SK-N-SH (cell line): ENCODE measurements at regions not wholly inside any gene's neighbourhood (a gene's known extent, or its start where the extent isn't known, plus 50 kb on each side); places are given as distances from the start of the nearest gene placed in this dataset.

Source experiments
- CTCF ChIA-PET: fragments of 300-600, 350-600 bp; formaldehyde crosslinking; extraction: SDS; loops from one replicate; lab custom pipeline; 2021; lab: Yijun Ruan, JAX
- POLR2A ChIA-PET: fragments of 350-600 bp; sonication (Branson Sonifier 250); formaldehyde crosslinking; extraction: SDS; loops from one replicate; lab custom pipeline; 2020; ENCODE audit warnings: antibody characterized with exemption, inconsistent platforms; lab: Yijun Ruan, JAX
- DNase-seq: peaks from one replicate; pipeline ENCODE4 v3.0.0; 2012
- H2AFZ ChIP-seq: fragments of 200-600 bp; sonication (generic); 2 replicates; pipeline ENCODE4 v1.8.1; 2016; ENCODE audit warnings: antibody characterized with exemption, mild to moderate bottlenecking, low read depth
- H3F3A ChIP-seq: fragments of 200-600 bp; sonication (generic); replicated peaks from 2 replicates; pipeline ENCODE3; 2016; ENCODE audit warnings: antibody characterized with exemption, mild to moderate bottlenecking; ENCODE audit not compliant: insufficient read depth
- H3K27ac ChIP-seq, 2 experiments: fragments of 200-500 bp in 1 of 2; fragments of 200-600 bp in 1 of 2; sonication (Bioruptor generic) in 1 of 2; sonication (generic), shearing (Covaris generic) in 1 of 2; 2 replicates each; pipeline versions ENCODE4 v1.5.1 to v1.6.1; 2014 to 2016; ENCODE audit warnings: low read depth in 2 of 2, inconsistent platforms in 1 of 2, low read length in 1 of 2, mild to moderate bottlenecking in 1 of 2, mixed read lengths in 1 of 2
- H3K27me3 ChIP-seq: fragments of 200-600 bp; sonication (generic), shearing (Covaris generic); 2 replicates; pipeline ENCODE4 v1.6.1; 2016; ENCODE audit warnings: mixed run types; ENCODE audit not compliant: insufficient read depth
- H3K36me3 ChIP-seq, 2 experiments: fragments of 200-500 bp in 1 of 2; fragments of 200-600 bp in 1 of 2; sonication (Bioruptor generic) in 1 of 2; sonication (generic) in 1 of 2; replicated peaks in 1 of 2; 2 replicates each; pipeline versions ENCODE3 to v1.5.1; 2014 to 2016; ENCODE audit warnings: low read length in 1 of 2, mild to moderate bottlenecking in 1 of 2; ENCODE audit not compliant: insufficient read depth in 2 of 2, control insufficient read depth in 1 of 2
- H3K4me1 ChIP-seq, 2 experiments: fragments of 200-500 bp in 1 of 2; fragments of 200-600 bp in 1 of 2; sonication (Bioruptor generic) in 1 of 2; sonication (generic), shearing (Covaris generic) in 1 of 2; 2 replicates each; pipeline versions ENCODE4 v1.5.1 to v1.6.1; 2014 to 2016; ENCODE audit warnings: low read depth in 1 of 2, low read length in 1 of 2, mixed run types in 1 of 2; ENCODE audit not compliant: insufficient read depth in 2 of 2, control insufficient read depth in 1 of 2
- H3K4me2 ChIP-seq: fragments of 200-600 bp; sonication (generic), shearing (Covaris generic); 2 replicates; pipeline ENCODE4 v1.6.1; 2017; ENCODE audit warnings: mixed run types
- H3K4me3 ChIP-seq, 2 experiments: fragments of 200-500 bp in 1 of 2; fragments of 200-600 bp in 1 of 2; sonication (Bioruptor generic) in 1 of 2; sonication (generic), shearing (Covaris generic) in 1 of 2; 2 replicates each; pipeline versions ENCODE4 v1.5.1 to v1.8.1; 2014 to 2016; ENCODE audit warnings: low read depth in 2 of 2, inconsistent platforms in 1 of 2, low read length in 1 of 2, mild to moderate bottlenecking in 1 of 2, mixed read lengths in 1 of 2, moderate library complexity in 1 of 2
- H3K79me2 ChIP-seq: fragments of 200-600 bp; sonication (generic); 2 replicates; pipeline ENCODE4 v1.8.1; 2017; ENCODE audit warnings: mild to moderate bottlenecking; ENCODE audit not compliant: insufficient read depth
- H3K9ac ChIP-seq: fragments of 200-600 bp; sonication (generic); 2 replicates; pipeline ENCODE4 v1.6.1; 2017; ENCODE audit warnings: mixed run types
- H3K9me2 ChIP-seq: fragments of 200-600 bp; sonication (generic); 2 replicates; pipeline ENCODE4 v1.6.1; 2017; ENCODE audit warnings: mixed run types
- H3K9me3 ChIP-seq: fragments of 200-600 bp; sonication (generic); 2 replicates; pipeline ENCODE4 v1.6.1; 2017; ENCODE audit warnings: mixed run types, mild to moderate bottlenecking, moderate library complexity
- H4K20me1 ChIP-seq: fragments of 200-600 bp; sonication (generic); 2 replicates; pipeline ENCODE4 v1.6.1; 2017; ENCODE audit warnings: mild to moderate bottlenecking, mixed run types; ENCODE audit not compliant: insufficient read depth
- CHD2 ChIP-seq: fragments of 150-350 bp; IDR thresholded peaks from 2 replicates; pipeline ENCODE4 v1.6.1; 2018; ENCODE audit warnings: low read length; ENCODE audit not compliant: partially characterized antibody
- ELF1 ChIP-seq: IDR thresholded peaks from 2 replicates; pipeline ENCODE4 v1.4.0; 2012
- EP300 ChIP-seq, 2 experiments: IDR thresholded peaks; 2 replicates each; pipeline versions ENCODE4 v1.4.0 to v1.6.1; 2012; ENCODE audit warnings: borderline replicate concordance in 1 of 2, low read depth in 1 of 2, low read length in 1 of 2
- EZH2phosphoT487 ChIP-seq: fragments of 200-600 bp; sonication (generic); IDR thresholded peaks from 2 replicates; pipeline ENCODE4 v1.6.1; 2017; ENCODE audit warnings: low read depth, mixed run types, mild to moderate bottlenecking, antibody characterized with exemption, moderate library complexity, borderline replicate concordance
- GABPA ChIP-seq: IDR thresholded peaks from 2 replicates; pipeline ENCODE4 v1.4.0; 2012; ENCODE audit warnings: low read depth, mild to moderate bottlenecking
- GATA2 ChIP-seq: sonication (generic); formaldehyde crosslinking; IDR thresholded peaks from 2 replicates; pipeline ENCODE4 v1.5.0; 2020; ENCODE audit warnings: mild to moderate bottlenecking, missing genetic modification reagents
- JUND ChIP-seq: IDR thresholded peaks from 2 replicates; pipeline ENCODE4 v1.4.0; 2012
- NFIC ChIP-seq: IDR thresholded peaks from 2 replicates; pipeline ENCODE4 v1.4.0; 2012; ENCODE audit warnings: borderline replicate concordance
- POLR2AphosphoS5 ChIP-seq: IDR thresholded peaks from 2 replicates; pipeline ENCODE4 v1.6.1; 2012; ENCODE audit warnings: low read depth, low read length
- RAD21 ChIP-seq: IDR thresholded peaks from 2 replicates; pipeline ENCODE4 v1.6.1; 2012; ENCODE audit warnings: mild to moderate bottlenecking, low read length
- RFX5 ChIP-seq: IDR thresholded peaks from 2 replicates; pipeline ENCODE4 v1.6.1; 2012; ENCODE audit warnings: mild to moderate bottlenecking, improper control_type of control experiment, low read length
- RXRA ChIP-seq: IDR thresholded peaks from 2 replicates; pipeline ENCODE4 v1.4.0; 2012; ENCODE audit warnings: low read depth, mild to moderate bottlenecking, borderline replicate concordance
- SMC3 ChIP-seq: IDR thresholded peaks from 2 replicates; pipeline ENCODE4 v1.6.1; 2012; ENCODE audit warnings: low read depth, low read length, improper control_type of control experiment
- TAF1 ChIP-seq: IDR thresholded peaks from 2 replicates; pipeline ENCODE4 v1.6.1; 2012; ENCODE audit warnings: low read depth, mild to moderate bottlenecking, low read length, moderate library complexity, borderline replicate concordance
- TCF12 ChIP-seq: IDR thresholded peaks from 2 replicates; pipeline ENCODE4 v1.4.0; 2012
- TEAD4 ChIP-seq: IDR thresholded peaks from 2 replicates; pipeline ENCODE4 v1.4.0; 2012; ENCODE audit warnings: mild to moderate bottlenecking, borderline replicate concordance; ENCODE audit not compliant: insufficient read depth
- USF1 ChIP-seq: IDR thresholded peaks from 2 replicates; pipeline ENCODE4 v1.4.0; 2012; ENCODE audit warnings: low read depth, borderline replicate concordance
- USF2 ChIP-seq: fragments of 150-350 bp; IDR thresholded peaks from 2 replicates; pipeline ENCODE4 v1.6.1; 2017; ENCODE audit warnings: antibody characterized with exemption, low read length, low read depth, borderline replicate concordance
- YY1 ChIP-seq: IDR thresholded peaks from 2 replicates; pipeline ENCODE4 v1.4.0; 2012; ENCODE audit warnings: low read depth, mild to moderate bottlenecking
- WGBS: methylation state at CpG from one replicate; pipeline ENCODE4 v1.1.6; 2017; ENCODE audit warnings: low lambda C conversion rate; 5-methylcytosine and 5-hydroxymethylcytosine counted together
- TF ChIP-seq, protein P1 (sequence below): fragments of 200-600 bp; sonication (generic); IDR thresholded peaks from 2 replicates; pipeline ENCODE4 v1.6.1; 2017; ENCODE audit warnings: antibody characterized with exemption, mild to moderate bottlenecking, moderate library complexity

DNA sequence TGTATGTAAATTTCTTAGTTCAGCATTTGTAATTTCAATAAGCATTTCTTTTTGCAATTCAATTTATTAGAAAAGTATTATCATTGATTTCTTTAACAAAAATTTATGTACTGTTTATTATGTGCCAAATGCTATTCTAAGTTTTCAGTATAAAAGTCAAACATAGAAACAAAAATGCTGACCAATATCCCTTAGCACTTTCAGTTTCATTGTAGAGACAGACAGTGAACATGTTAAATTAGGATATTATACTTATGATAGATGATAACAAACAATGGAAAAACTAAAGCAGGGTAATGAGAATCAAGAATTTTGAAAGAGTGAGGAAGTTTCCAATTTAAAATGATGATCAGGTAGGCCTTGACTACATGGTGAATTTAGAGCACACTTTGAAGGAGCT is 1106.0 kb downstream of the TAF11L14 start (continued):
- TF ChIP-seq USF1 (no peak), TEAD4 (no peak), TAF1 (no peak), EP300 (IDR thresholded peaks at IDR 0.05; ENCODE audit: borderline replicate concordance in 1 of 2, low read depth in 1 of 2, low read length in 1 of 2) (no peak), RFX5 (no peak), POLR2AphosphoS5 (no peak), RAD21 (no peak), ELF1 (no peak), CHD2 (no peak), JUND (no peak), RXRA (no peak), NFIC (no peak)
- TF ChIP-seq, all 33 proteins: peak for 0

GRCh38 chr5:18742830-18743229 is 1108.6 kb downstream of the TAF11L14 start:
- Histone ChIP-seq H3K4me3 (no peak overlapping the region), H3K36me3 (no peaks in the 10 kb centered on the region), H3K27ac (no peak overlapping the region), H3K79me2 (no peaks in the 10 kb centered on the region), H3K27me3 (no peaks in the 10 kb centered on the region), H3F3A (no peaks in the 10 kb centered on the region), H4K20me1 (no peaks in the 10 kb centered on the region), H3K4me1 (no peaks in the 10 kb centered on the region; a peak in 1 of 4 replicates), H3K9me2 (no peaks in the 10 kb centered on the region), H3K9me3 (0 out of 2 replicates have a peak, but pooled peaks cover 3% of the 10 kb centered on the region), H2AFZ (no peak overlapping the region), H3K4me2 (no peak overlapping the region), H3K9ac (no peak overlapping the region)
- 76% methylated on average over 5 of the region's 7 CpGs for WGBS
- CTCF ChIA-PET: no interaction called here
- no peak for DNase-seq
- POLR2A ChIA-PET: no interaction called here
- TF ChIP-seq EZH2phosphoT487 (no peak), CHD2 (no peak), GABPA (no peak), NFIC (no peak), RXRA (no peak), TCF12 (no peak), USF2 (no peak), GATA2 (no peak), YY1 (no peak), SMC3 (no peak)
- TF ChIP-seq, protein P1, sequence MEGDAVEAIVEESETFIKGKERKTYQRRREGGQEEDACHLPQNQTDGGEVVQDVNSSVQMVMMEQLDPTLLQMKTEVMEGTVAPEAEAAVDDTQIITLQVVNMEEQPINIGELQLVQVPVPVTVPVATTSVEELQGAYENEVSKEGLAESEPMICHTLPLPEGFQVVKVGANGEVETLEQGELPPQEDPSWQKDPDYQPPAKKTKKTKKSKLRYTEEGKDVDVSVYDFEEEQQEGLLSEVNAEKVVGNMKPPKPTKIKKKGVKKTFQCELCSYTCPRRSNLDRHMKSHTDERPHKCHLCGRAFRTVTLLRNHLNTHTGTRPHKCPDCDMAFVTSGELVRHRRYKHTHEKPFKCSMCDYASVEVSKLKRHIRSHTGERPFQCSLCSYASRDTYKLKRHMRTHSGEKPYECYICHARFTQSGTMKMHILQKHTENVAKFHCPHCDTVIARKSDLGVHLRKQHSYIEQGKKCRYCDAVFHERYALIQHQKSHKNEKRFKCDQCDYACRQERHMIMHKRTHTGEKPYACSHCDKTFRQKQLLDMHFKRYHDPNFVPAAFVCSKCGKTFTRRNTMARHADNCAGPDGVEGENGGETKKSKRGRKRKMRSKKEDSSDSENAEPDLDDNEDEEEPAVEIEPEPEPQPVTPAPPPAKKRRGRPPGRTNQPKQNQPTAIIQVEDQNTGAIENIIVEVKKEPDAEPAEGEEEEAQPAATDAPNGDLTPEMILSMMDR: no peak
